H1 (cell line): ENCODE measurements at regions not wholly inside any gene's neighbourhood (a gene's known extent, or its start where the extent isn't known, plus 50 kb on each side); places are given as distances from the start of the nearest gene placed in this dataset.

Source experiments
- CTCF ChIA-PET: fragments of 300-600 bp; sonication (Branson Sonifier 250); formaldehyde crosslinking; loops from one replicate; lab custom pipeline; 2021; ENCODE audit not compliant: partially characterized antibody; lab: Charles Lee
- POLR2A ChIA-PET: fragments of 300-600 bp; sonication (Branson Sonifier 250); formaldehyde crosslinking; loops from one replicate; lab custom pipeline; 2021; ENCODE audit warnings: inconsistent platforms; ENCODE audit not compliant: partially characterized antibody; lab: Charles Lee
- DNase-seq, 2 experiments: peaks; one replicate each; pipeline versions ENCODE4 v3.0.0 to v3.0.0-alpha.2; 2010 to 2022; ENCODE audit warnings: low spot score in 2 of 2, low read depth in 1 of 2, mixed read lengths in 1 of 2
- FAIRE-seq: peaks from 2 replicates; lab custom pipeline; 2011; peaks lifted over from hg19 to GRCh38; lab: Jason Lieb, UNC
- H2AFZ ChIP-seq: 2 replicates; pipeline ENCODE4 v1.8.1; 2012; ENCODE audit warnings: low read length, inconsistent platforms
- H2AK5ac ChIP-seq: 2 replicates; pipeline ENCODE4 v1.6.1; 2013; ENCODE audit warnings: low read depth, low read length
- H2BK120ac ChIP-seq: replicated peaks from 2 replicates; pipeline ENCODE3; 2013; ENCODE audit warnings: low read depth, low read length, inconsistent platforms
- H2BK12ac ChIP-seq: 2 replicates; pipeline ENCODE4 v1.6.1; 2013; ENCODE audit warnings: low read depth, low read length
- H2BK15ac ChIP-seq: 2 replicates; pipeline ENCODE4 v1.6.1; 2013; ENCODE audit warnings: low read length
- H2BK20ac ChIP-seq: 2 replicates; pipeline ENCODE4 v1.6.1; 2013; ENCODE audit warnings: low read length
- H2BK5ac ChIP-seq: 2 replicates; pipeline ENCODE4 v1.6.1; 2013; ENCODE audit warnings: low read depth, low read length
- H3K14ac ChIP-seq: 2 replicates; pipeline ENCODE4 v1.6.1; 2013; ENCODE audit warnings: inconsistent platforms; ENCODE audit not compliant: insufficient read length
- H3K18ac ChIP-seq: 2 replicates; pipeline ENCODE4 v1.6.1; 2013; ENCODE audit warnings: low read length; ENCODE audit errors: extremely low read depth
- H3K23ac ChIP-seq: 2 replicates; pipeline ENCODE4 v1.6.1; 2013; ENCODE audit warnings: inconsistent platforms; ENCODE audit not compliant: insufficient read length
- H3K23me2 ChIP-seq: 2 replicates; pipeline ENCODE4 v1.6.1; 2013; ENCODE audit warnings: low read depth, low read length
- H3K27ac ChIP-seq: 2 replicates; pipeline ENCODE4 v1.6.1; 2011; ENCODE audit warnings: low read depth, low read length, inconsistent platforms
- H3K27me3 ChIP-seq, 4 experiments: replicated peaks in 1 of 4; 1 replicate in 1 of 4; 2 replicates in 3 of 4; pipeline versions ENCODE4 v1.6.1 to v1.8.1; 2011 to 2013; ENCODE audit warnings: low read length in 3 of 4, mild to moderate bottlenecking in 3 of 4, inconsistent platforms in 2 of 4, mixed read lengths in 2 of 4, moderate library complexity in 1 of 4; ENCODE audit not compliant: control insufficient read depth in 3 of 4, insufficient read depth in 3 of 4; ENCODE audit errors: extremely low read depth in 1 of 4
- H3K36me3 ChIP-seq, 4 experiments: 2 replicates each; pipeline versions ENCODE4 v1.6.1 to v1.8.1; 2011 to 2013; ENCODE audit warnings: mild to moderate bottlenecking in 4 of 4, low read length in 3 of 4, moderate library complexity in 2 of 4, control low read depth in 1 of 4, inconsistent platforms in 1 of 4; ENCODE audit not compliant: insufficient read depth in 4 of 4, control insufficient read depth in 2 of 4
- H3K4ac ChIP-seq: replicated peaks from 2 replicates; pipeline ENCODE3; 2013; ENCODE audit warnings: low read length, low read depth, mixed read lengths, inconsistent platforms; ENCODE audit not compliant: insufficient read length
- H3K4me1 ChIP-seq, 4 experiments: replicated peaks in 1 of 4; 1 replicate in 1 of 4; 2 replicates in 3 of 4; pipeline versions ENCODE4 v1.6.1 to v1.8.1; 2011 to 2013; ENCODE audit warnings: low read length in 3 of 4, inconsistent platforms in 2 of 4, mixed read lengths in 1 of 4; ENCODE audit not compliant: insufficient read depth in 4 of 4, control insufficient read depth in 3 of 4
- H3K4me2 ChIP-seq, 2 experiments: 2 replicates each; pipeline versions ENCODE4 v1.6.1 to v1.8.1; 2011 to 2013; ENCODE audit warnings: low read depth in 2 of 2, low read length in 2 of 2, control low read depth in 1 of 2, inconsistent platforms in 1 of 2, mild to moderate bottlenecking in 1 of 2; ENCODE audit not compliant: insufficient read depth in 1 of 2
- H3K4me3 ChIP-seq, 4 experiments: fragments of 200-600, 300-600 bp in 1 of 4; sonication (generic), shearing (Covaris generic), sonication (Bioruptor Twin) in 1 of 4; 2 replicates each; pipeline versions ENCODE4 v1.5.1 to v1.8.1; 2011 to 2016; ENCODE audit warnings: low read length in 4 of 4, low read depth in 3 of 4, control low read depth in 2 of 4, inconsistent platforms in 2 of 4, mild to moderate bottlenecking in 2 of 4, mixed read lengths in 1 of 4, moderate library complexity in 1 of 4; ENCODE audit not compliant: insufficient read depth in 2 of 4; ENCODE audit errors: extremely low read depth in 1 of 4
- H3K56ac ChIP-seq: replicated peaks from 2 replicates; pipeline ENCODE3; 2013; ENCODE audit warnings: low read depth, mild to moderate bottlenecking, mixed read lengths, low read length, inconsistent platforms; ENCODE audit not compliant: insufficient read length
- H3K79me1 ChIP-seq: 2 replicates; pipeline ENCODE4 v1.6.1; 2013; ENCODE audit warnings: low read depth, low read length, control low read depth
- H3K79me2 ChIP-seq, 2 experiments: 2 replicates each; pipeline versions ENCODE4 v1.6.1 to v1.8.1; 2012 to 2013; ENCODE audit warnings: low read length in 2 of 2, mild to moderate bottlenecking in 2 of 2, inconsistent platforms in 1 of 2; ENCODE audit not compliant: insufficient read depth in 2 of 2, control insufficient read depth in 1 of 2
- H3K9ac ChIP-seq, 4 experiments: replicated peaks in 1 of 4; 1 replicate in 1 of 4; 2 replicates in 3 of 4; pipeline versions ENCODE4 v1.6.1 to v1.8.1; 2011 to 2013; ENCODE audit warnings: low read depth in 3 of 4, low read length in 3 of 4, control low read depth in 2 of 4, mild to moderate bottlenecking in 2 of 4, moderate library complexity in 2 of 4, inconsistent platforms in 1 of 4; ENCODE audit errors: extremely low read depth in 1 of 4
- H3K9me3 ChIP-seq, 2 experiments: 2 replicates each; pipeline versions ENCODE4 v1.6.1 to v1.8.1; 2012 to 2013; ENCODE audit warnings: mild to moderate bottlenecking in 2 of 2, moderate library complexity in 2 of 2, control low read depth in 1 of 2, inconsistent platforms in 1 of 2, low read depth in 1 of 2, low read length in 1 of 2, mixed read lengths in 1 of 2; ENCODE audit not compliant: insufficient read depth in 2 of 2
- H4K20me1 ChIP-seq, 2 experiments: replicated peaks in 1 of 2; 2 replicates each; pipeline versions ENCODE3 to v1.8.1; 2011 to 2013; ENCODE audit warnings: inconsistent platforms in 2 of 2, low read length in 2 of 2, mild to moderate bottlenecking in 1 of 2; ENCODE audit not compliant: insufficient read depth in 2 of 2, control insufficient read depth in 1 of 2
- H4K5ac ChIP-seq: 2 replicates; pipeline ENCODE4 v1.6.1; 2013; ENCODE audit warnings: low read length, low read depth, mixed read lengths, inconsistent platforms; ENCODE audit not compliant: insufficient read length
- H4K8ac ChIP-seq: 2 replicates; pipeline ENCODE4 v1.8.0; 2013; ENCODE audit warnings: mild to moderate bottlenecking, moderate library complexity, low read length, inconsistent platforms; ENCODE audit not compliant: insufficient read depth; ENCODE audit errors: extremely low read depth
- H4K91ac ChIP-seq: replicated peaks from 2 replicates; pipeline ENCODE3; 2013; ENCODE audit warnings: low read length, mixed read lengths, inconsistent platforms; ENCODE audit not compliant: insufficient read length
- CTBP2 ChIP-seq: IDR thresholded peaks from 2 replicates; pipeline ENCODE4 v1.7.0; 2011; ENCODE audit warnings: borderline replicate concordance, mild to moderate bottlenecking, moderate library complexity, mixed read lengths, low read length; ENCODE audit not compliant: insufficient read depth, insufficient read length
- EP300 ChIP-seq, 2 experiments: IDR thresholded peaks; 1 replicate in 1 of 2; 2 replicates in 1 of 2; pipeline ENCODE4 v1.6.1; 2011 to 2012; ENCODE audit warnings: low read depth in 2 of 2, low read length in 2 of 2, mild to moderate bottlenecking in 2 of 2, borderline replicate concordance in 1 of 2, inconsistent platforms in 1 of 2, moderate library complexity in 1 of 2
- HDAC6 ChIP-seq: IDR thresholded peaks from one replicate; pipeline ENCODE4 v1.7.1; 2012; ENCODE audit warnings: low read depth, mild to moderate bottlenecking, inconsistent platforms, low read length, moderate library complexity
- NRF1 ChIP-seq: IDR thresholded peaks from 2 replicates; pipeline ENCODE4 v1.6.1; 2011; ENCODE audit warnings: mild to moderate bottlenecking, low read depth, low read length, improper control_type of control experiment
- PHF8 ChIP-seq: fragments of 200-600 bp; sonication (generic); conservative IDR thresholded peaks from 2 replicates; pipeline ENCODE4 v1.7.1; 2012; ENCODE audit warnings: low read depth, mild to moderate bottlenecking, inconsistent platforms, low read length, moderate library complexity
- SAP30 ChIP-seq: fragments of 300-600 bp; sonication (generic); IDR thresholded peaks from 2 replicates; pipeline ENCODE4 v1.7.1; 2012; ENCODE audit warnings: low read length, moderate library complexity, mild to moderate bottlenecking, inconsistent platforms; ENCODE audit not compliant: insufficient read depth, insufficient replicate concordance
- TAF1 ChIP-seq: IDR thresholded peaks from 2 replicates; pipeline ENCODE4 v1.6.1; 2011; ENCODE audit warnings: mild to moderate bottlenecking, low read depth, low read length
- WGBS, 2 experiments: shearing (Covaris generic) in 1 of 2; methylation state at CpG; one replicate each; pipeline versions ENCODE4 v1.1.6 to v1.1.7; 2013 to 2015; ENCODE audit warnings: low lambda C conversion rate in 2 of 2, mixed read lengths in 2 of 2, inconsistent platforms in 1 of 2, low coverage in 1 of 2, missing lambda C conversion rate in 1 of 2; ENCODE audit not compliant: insufficient replicate concordance in 2 of 2, insufficient coverage in 1 of 2, insufficient read length in 1 of 2; ENCODE audit errors: extremely low coverage in 1 of 2, missing lambda C conversion rate in 1 of 2; 5-methylcytosine and 5-hydroxymethylcytosine counted together
- TF ChIP-seq, protein P1 (sequence below): IDR thresholded peaks from 2 replicates; pipeline ENCODE4 v1.6.1; 2012; ENCODE audit warnings: inconsistent platforms
- TF ChIP-seq, protein P2 (sequence below): IDR thresholded peaks from 2 replicates; pipeline ENCODE4 v1.6.1; 2011; ENCODE audit warnings: low read length, improper control_type of control experiment

DNA sequence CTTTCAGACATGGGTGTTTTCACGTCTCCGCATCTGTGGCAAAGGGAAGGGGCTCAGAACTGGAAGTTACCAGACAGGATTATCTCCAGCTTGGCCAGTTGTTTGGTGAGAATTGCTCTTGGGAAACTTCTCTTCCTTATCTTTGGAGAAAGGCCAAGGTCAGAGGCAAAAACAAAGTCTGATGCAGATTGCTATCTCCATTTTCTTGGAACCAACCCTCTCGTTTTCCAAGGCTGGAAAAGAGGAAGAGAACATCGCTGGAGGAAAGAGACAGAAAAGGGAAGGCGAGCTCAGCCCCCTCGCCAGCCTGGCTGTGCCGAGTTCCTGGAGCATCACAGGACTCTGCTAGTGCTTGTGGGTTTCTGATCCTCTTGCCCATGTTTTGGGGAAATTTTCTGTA, 396.8 kb upstream of the SHH start:
- TF ChIP-seq TAF1 (no peak), EP300 (IDR thresholded peaks at IDR 0.05; ENCODE audit: borderline replicate concordance in 1 of 2, low read depth in 2 of 2, low read length in 2 of 2) (no peak), HDAC6 (no peak), CTBP2 (no peak), SAP30 (no peak), NRF1 (no peak), PHF8 (no peak)
- TF ChIP-seq, protein P1, sequence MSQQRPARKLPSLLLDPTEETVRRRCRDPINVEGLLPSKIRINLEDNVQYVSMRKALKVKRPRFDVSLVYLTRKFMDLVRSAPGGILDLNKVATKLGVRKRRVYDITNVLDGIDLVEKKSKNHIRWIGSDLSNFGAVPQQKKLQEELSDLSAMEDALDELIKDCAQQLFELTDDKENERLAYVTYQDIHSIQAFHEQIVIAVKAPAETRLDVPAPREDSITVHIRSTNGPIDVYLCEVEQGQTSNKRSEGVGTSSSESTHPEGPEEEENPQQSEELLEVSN, result no peak
- TF ChIP-seq, protein P2, sequence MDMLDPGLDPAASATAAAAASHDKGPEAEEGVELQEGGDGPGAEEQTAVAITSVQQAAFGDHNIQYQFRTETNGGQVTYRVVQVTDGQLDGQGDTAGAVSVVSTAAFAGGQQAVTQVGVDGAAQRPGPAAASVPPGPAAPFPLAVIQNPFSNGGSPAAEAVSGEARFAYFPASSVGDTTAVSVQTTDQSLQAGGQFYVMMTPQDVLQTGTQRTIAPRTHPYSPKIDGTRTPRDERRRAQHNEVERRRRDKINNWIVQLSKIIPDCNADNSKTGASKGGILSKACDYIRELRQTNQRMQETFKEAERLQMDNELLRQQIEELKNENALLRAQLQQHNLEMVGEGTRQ, result no peak
- Histone ChIP-seq H3K4me3 (no peak overlapping the region), H4K5ac (no peak overlapping the region), H3K27ac (no peak overlapping the region), H4K8ac (no peak overlapping the region), H2AK5ac (no peak overlapping the region), H3K56ac (no peak overlapping the region), H4K20me1 (no peaks in the 10 kb centered on the region), H3K4me1 (no peaks in the 10 kb centered on the region), H3K14ac (no peak overlapping the region), H3K23me2 (no peaks in the 10 kb centered on the region), H3K27me3 (no peaks in the 10 kb centered on the region), H2BK20ac (no peak overlapping the region), H3K36me3 (no peaks in the 10 kb centered on the region), H2BK15ac (no peak overlapping the region), H3K9ac (no peak overlapping the region), H2BK12ac (no peak overlapping the region), H3K18ac (no peak overlapping the region), H3K79me1 (no peaks in the 10 kb centered on the region), H2BK5ac (no peak overlapping the region), H3K9me3 (no peaks in the 10 kb centered on the region), H2AFZ (no peak overlapping the region), H3K79me2 (no peaks in the 10 kb centered on the region), H3K4ac (no peak overlapping the region), H3K23ac (no peak overlapping the region), H2BK120ac (no peak overlapping the region), H4K91ac (no peak overlapping the region), H3K4me2 (no peak overlapping the region)
- CTCF ChIA-PET, result no interaction called here
- WGBS, 2 experiments, result 88% methylated on average over 7 of the region's 7 CpGs; no CpG with 5 or more reads in 1 of the 2 experiments
- DNase-seq, result no peak
- FAIRE-seq, result no peak
- POLR2A ChIA-PET, result no interaction called here
